ES-I3 (cell line): ENCODE measurements at regions not wholly inside any gene's neighbourhood (a gene's known extent, or its start where the extent isn't known, plus 50 kb on each side); places are given as distances from the start of the nearest gene placed in this dataset.
"Not testable (repeated sequence)": the region's sequence is repeated elsewhere in the genome, so short reads cannot be mapped to it uniquely, and the experiment has no call there.

ENCODE experiments used
- H3K36me3 ChIP-seq: 2 replicates; pipeline ENCODE4 v1.6.1; 2013; ENCODE audit warnings: mild to moderate bottlenecking, low read length, control low read depth, moderate library complexity; ENCODE audit not compliant: insufficient read depth
- H3K4me1 ChIP-seq: 2 replicates; pipeline ENCODE4 v1.6.1; 2013; ENCODE audit warnings: mild to moderate bottlenecking, control low read depth, low read length; ENCODE audit not compliant: insufficient read depth
- H3K9ac ChIP-seq: 2 replicates; pipeline ENCODE4 v1.6.1; 2013; ENCODE audit warnings: low read depth, mild to moderate bottlenecking, low read length, moderate library complexity
- H3K9me3 ChIP-seq: 2 replicates; pipeline ENCODE4 v1.6.1; 2013; ENCODE audit warnings: mild to moderate bottlenecking, low read length, moderate library complexity; ENCODE audit not compliant: control insufficient read depth, insufficient read depth

- Histone ChIP-seq H3K9ac (peak overlapping the region; percentile 44; the same call in 1 of the 2 replicates), H3K4me1 (no peaks in the 10 kb centered on the region), H3K9me3 (no peaks in the 10 kb centered on the region), H3K36me3 (no peaks in the 10 kb centered on the region)
Observed at GRCh38 chr6:27591699-27592480, 119.0 kb upstream of the ZNF184 start.

- H3K4me1 ChIP-seq, H3K36me3 ChIP-seq, H3K9ac ChIP-seq, H3K9me3 ChIP-seq: not testable (repeated sequence)
Observed at GRCh38 chr6:27585316-27585715, 112.4 kb upstream of the ZNF184 start.

GRCh38 chr6:27584326-27584725 lies 111.4 kb upstream of the ZNF184 start:
- H3K9ac ChIP-seq: peak overlapping the region; percentile 48; the same call in 1 of the 2 replicates
- H3K4me1 ChIP-seq: peaks cover 5% of the 10 kb centered on the region; the same call in 1 of the 2 replicates
- no peaks in the 10 kb centered on the region for H3K9me3 ChIP-seq
- no peaks in the 10 kb centered on the region for H3K36me3 ChIP-seq

GRCh38 chr6:27582928-27583725 lies 110.2 kb upstream of the ZNF184 start:
- peaks cover 5% of the 10 kb centered on the region; the same call in 1 of the 2 replicates for H3K4me1 ChIP-seq
- H3K9me3 ChIP-seq: no peaks in the 10 kb centered on the region
- peak overlapping the region; percentile 48; the same call in 1 of the 2 replicates for H3K9ac ChIP-seq
- H3K36me3 ChIP-seq: no peaks in the 10 kb centered on the region

- H3K9ac ChIP-seq: no peak overlapping the region
- peaks cover 5% of the 10 kb centered on the region; the same call in 1 of the 2 replicates for H3K4me1 ChIP-seq
- H3K36me3 ChIP-seq: no peaks in the 10 kb centered on the region
- no peaks in the 10 kb centered on the region for H3K9me3 ChIP-seq
Observed at GRCh38 chr6:27579973-27580372, 107.1 kb upstream of the ZNF184 start.

GRCh38 chr6:27577922-27578321 lies 105.0 kb upstream of the ZNF184 start:
- H3K36me3 ChIP-seq: no peaks in the 10 kb centered on the region
- no peaks in the 10 kb centered on the region for H3K4me1 ChIP-seq
- no peaks in the 10 kb centered on the region for H3K9me3 ChIP-seq
- no peak overlapping the region for H3K9ac ChIP-seq

- H3K4me1 ChIP-seq: no peaks in the 10 kb centered on the region
- H3K36me3 ChIP-seq: no peaks in the 10 kb centered on the region
- peak overlapping the region; percentile 38; the same call in 1 of the 2 replicates for H3K9ac ChIP-seq
- H3K9me3 ChIP-seq: no peaks in the 10 kb centered on the region
Observed at GRCh38 chr6:27575594-27576361, 102.9 kb upstream of the ZNF184 start.

GRCh38 chr6:27568226-27568897 lies 95.5 kb upstream of the ZNF184 start:
- Histone ChIP-seq H3K36me3 (no peaks in the 10 kb centered on the region), H3K9me3 (no peaks in the 10 kb centered on the region), H3K4me1 (no peaks in the 10 kb centered on the region), H3K9ac (peak overlapping the region; percentile 60; the same call in 1 of the 2 replicates)

- H3K9me3 ChIP-seq: no peaks in the 10 kb centered on the region
- H3K36me3 ChIP-seq: no peaks in the 10 kb centered on the region
- peak overlapping the region; percentile 69 for H3K9ac ChIP-seq
- no peaks in the 10 kb centered on the region for H3K4me1 ChIP-seq
Observed at GRCh38 chr6:27565839-27566779, 93.2 kb upstream of the ZNF184 start.

- Histone ChIP-seq H3K9ac (peak overlapping the region; percentile 59; the same call in 1 of the 2 replicates), H3K9me3 (no peaks in the 10 kb centered on the region), H3K4me1 (no peaks in the 10 kb centered on the region), H3K36me3 (no peaks in the 10 kb centered on the region)
Observed at GRCh38 chr6:27562027-27562410, 89.1 kb upstream of the ZNF184 start.

GRCh38 chr6:27558028-27558724 lies 85.3 kb upstream of the ZNF184 start:
- no peaks in the 10 kb centered on the region for H3K36me3 ChIP-seq
- H3K9me3 ChIP-seq: no peaks in the 10 kb centered on the region
- H3K9ac ChIP-seq: no peak overlapping the region
- H3K4me1 ChIP-seq: no peaks in the 10 kb centered on the region

- no peak overlapping the region for H3K9ac ChIP-seq
- no peaks in the 10 kb centered on the region for H3K4me1 ChIP-seq
Observed at GRCh38 chr6:27556406-27556805, 83.5 kb upstream of the ZNF184 start.

More at GRCh38 chr6:27556406-27556805, 83.5 kb upstream of the ZNF184 start:
- no peaks in the 10 kb centered on the region for H3K36me3 ChIP-seq
- H3K9me3 ChIP-seq: no peaks in the 10 kb centered on the region
